Adipose tissue (tissue), 3 donors: ENCODE measurements at regions not wholly inside any gene's neighbourhood (a gene's known extent, or its start where the extent isn't known, plus 50 kb on each side); places are given as distances from the start of the nearest gene placed in this dataset.
"Not testable (repeated sequence)": the region's sequence is repeated elsewhere in the genome, so short reads cannot be mapped to it uniquely, and the experiment has no call there.

Source experiments
- H3K27ac ChIP-seq: one replicate; pipeline ENCODE4 v1.5.1; 2013; ENCODE audit warnings: low read depth, low read length
- WGBS, 3 donors: extraction: QIAGEN DNeasy Blood & Tissue Kit; methylation state at CpG; one replicate each; pipeline ENCODE4 v1.1.7; 2013; 5-methylcytosine and 5-hydroxymethylcytosine counted together
- donor health status: healthy with polysubstance abuse.
- donor health status: Bipolar disorder and iron deficiency.
- donor health status: healthy.

DNA sequence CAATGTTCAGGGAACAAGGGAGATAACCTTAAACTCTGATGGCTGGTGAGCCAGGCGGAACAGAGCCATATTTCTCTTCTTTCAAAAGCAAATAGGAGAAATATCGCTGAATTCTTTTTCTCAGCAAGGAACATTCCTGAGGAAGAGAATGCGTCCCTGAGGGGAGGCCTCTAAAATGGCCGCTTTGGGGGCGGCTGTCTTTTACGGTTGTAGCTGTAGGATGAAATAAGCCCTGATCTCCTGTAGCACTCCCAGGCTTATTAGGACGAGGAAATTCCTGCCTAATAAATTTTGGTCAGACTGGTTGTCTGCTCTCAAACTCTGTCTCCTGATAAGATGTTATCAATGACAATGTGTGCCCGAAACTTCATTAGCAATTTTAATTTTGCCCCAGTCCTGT, 496.4 kb upstream of the MCTP2 start:
- not testable (repeated sequence) for H3K27ac ChIP-seq
- 91 to 94% (median 93%) methylated on average over 7 to 8 of the region's 8 CpGs for WGBS, 3 donors

DNA sequence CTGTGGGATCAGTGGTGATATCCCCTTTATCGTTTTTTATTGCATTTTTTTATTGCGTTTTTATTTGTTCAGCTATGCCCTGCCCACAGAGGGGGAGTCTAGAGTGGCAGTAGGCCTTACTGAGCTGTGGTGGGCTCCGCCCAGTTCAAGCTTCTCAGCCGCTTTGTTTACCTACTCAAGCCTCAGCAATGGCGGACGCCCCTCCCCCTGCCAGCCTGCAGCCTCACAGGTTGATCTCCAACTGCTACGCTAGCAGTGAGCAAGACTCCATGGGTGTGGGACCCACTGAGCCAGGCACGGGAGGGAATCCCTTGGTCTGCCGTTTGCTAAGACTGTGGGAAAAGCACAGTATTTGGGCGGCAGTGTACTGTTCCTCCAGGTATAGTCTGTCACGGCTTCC, 500.6 kb upstream of the MCTP2 start:
- WGBS, 3 donors: 79 to 90% (median 87%) methylated on average over 11 of the region's 11 CpGs
- no peak overlapping the region for H3K27ac ChIP-seq

DNA sequence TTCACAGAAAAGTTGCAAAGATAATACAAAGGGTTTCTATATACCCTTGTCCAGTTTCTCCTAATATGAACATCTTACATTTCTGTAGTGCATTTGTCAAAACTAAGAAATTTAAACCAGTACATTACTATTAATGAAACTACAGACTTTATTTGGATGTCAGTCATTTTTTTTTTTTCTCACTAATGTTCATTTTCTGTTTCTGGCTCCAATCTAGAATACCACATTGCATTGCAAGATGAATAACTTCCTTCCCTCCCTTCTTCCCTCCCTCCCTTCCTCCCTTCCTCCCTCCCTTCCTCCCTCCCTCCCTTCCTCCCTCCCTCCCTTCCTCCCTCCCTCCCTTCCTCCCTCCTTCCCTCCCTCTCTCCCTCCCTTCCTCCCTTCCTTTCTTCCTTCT, 509.2 kb upstream of the MCTP2 start:
- no peak overlapping the region for H3K27ac ChIP-seq

DNA sequence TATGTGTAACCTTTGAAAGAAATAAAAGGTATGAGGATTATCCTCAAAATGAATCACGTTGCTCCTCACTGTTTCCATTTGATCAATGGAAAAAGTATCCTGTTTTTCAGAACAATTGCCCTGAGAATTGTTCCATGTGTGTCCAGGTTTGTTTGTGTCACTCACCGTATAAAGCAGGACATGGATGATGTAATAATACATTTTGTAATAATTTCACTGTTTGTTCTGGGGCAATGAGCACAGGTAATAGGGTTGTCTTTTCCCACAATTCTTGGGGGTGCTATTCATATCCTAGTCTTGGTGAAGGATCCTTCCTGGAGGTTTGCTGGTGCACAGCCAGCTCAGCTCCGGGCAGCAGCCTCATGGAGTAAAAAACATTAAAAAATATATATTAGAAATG, 510.8 kb upstream of the MCTP2 start:
- no peak overlapping the region for H3K27ac ChIP-seq
- 49 to 77% (median 73%) methylated on average over 3 of the region's 3 CpGs for WGBS, 3 donors

DNA sequence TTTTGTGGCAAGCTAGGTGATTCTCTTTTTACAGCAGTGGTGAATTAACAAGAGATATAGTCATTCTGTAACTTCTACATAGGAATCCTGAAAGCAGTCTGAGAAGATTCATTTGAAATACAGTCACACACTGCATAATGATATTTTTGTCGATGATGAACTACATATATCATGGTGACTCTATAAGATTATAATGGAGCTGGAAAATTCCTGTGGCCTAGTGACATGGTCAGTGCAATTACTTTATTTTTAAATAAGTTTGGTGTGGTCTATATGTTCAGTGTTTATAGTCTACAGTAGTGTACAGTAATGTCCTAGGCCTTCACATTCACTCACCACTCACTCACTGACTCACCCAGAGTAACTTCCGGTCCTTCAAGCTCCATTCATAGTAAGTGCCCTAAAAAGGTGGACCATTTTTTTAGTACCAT, 511.4 kb upstream of the MCTP2 start:
- 91 to 98% (median 92%) methylated on average over 2 of the region's 2 CpGs for WGBS, 3 donors
- no peak overlapping the region for H3K27ac ChIP-seq

DNA sequence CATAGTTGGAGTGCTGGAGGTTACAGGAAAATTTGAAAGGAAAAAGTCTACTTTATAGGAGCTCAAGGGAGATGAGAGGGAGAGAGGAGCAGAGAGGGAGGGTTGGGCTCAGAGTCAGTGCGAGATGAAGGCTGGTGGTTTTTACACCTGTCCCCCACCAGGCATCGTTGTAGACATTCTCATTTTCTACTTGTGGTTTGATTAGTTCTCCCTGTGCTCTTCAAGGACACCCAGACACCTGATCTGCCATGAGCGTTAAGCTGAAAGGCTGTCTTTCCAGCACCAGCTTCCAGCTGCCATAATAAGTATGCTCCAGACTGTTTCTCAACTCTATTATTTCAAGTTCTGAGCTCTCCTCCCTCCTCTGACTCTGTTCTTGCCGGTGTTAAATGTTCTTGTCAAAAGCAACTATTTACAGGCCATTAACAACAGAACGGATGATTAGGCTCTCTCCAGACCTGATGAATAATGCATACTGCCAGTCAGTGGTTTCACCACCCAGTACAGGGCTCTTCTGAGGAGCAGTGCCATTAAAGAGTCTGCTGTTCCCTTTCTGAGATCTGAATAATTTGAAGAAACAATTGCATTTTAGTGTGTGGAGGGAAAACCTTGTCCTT, 514.6 kb upstream of the MCTP2 start:
- 48 to 73% (median 69%) methylated on average over 5 of the region's 5 CpGs for WGBS, 3 donors

DNA sequence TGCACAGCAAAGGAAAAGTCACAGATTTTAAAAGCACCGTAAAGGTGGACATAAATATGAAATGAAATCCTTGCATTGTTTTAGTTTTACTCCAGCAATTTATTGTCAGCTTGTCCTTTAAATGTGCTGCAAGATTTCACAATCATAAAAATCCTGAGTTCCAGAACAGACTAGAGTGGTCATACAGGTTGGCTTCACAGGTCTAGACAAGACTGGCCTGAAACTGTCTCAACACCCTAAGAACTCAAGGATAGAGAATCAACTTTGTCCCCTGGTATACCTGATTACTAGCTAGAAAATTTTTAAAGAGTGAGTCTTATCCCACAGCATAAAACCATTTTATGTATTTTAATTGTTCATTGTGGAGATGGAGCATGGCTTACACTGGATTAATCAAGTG, 521.7 kb upstream of the MCTP2 start:
- no peak overlapping the region for H3K27ac ChIP-seq
- WGBS, 3 donors: 93 to 95% (median 93%) methylated on average over 1 of the region's 1 CpG

More for the DNA sequence above, 514.6 kb upstream of the MCTP2 start:
- H3K27ac ChIP-seq: no peak overlapping the region

DNA sequence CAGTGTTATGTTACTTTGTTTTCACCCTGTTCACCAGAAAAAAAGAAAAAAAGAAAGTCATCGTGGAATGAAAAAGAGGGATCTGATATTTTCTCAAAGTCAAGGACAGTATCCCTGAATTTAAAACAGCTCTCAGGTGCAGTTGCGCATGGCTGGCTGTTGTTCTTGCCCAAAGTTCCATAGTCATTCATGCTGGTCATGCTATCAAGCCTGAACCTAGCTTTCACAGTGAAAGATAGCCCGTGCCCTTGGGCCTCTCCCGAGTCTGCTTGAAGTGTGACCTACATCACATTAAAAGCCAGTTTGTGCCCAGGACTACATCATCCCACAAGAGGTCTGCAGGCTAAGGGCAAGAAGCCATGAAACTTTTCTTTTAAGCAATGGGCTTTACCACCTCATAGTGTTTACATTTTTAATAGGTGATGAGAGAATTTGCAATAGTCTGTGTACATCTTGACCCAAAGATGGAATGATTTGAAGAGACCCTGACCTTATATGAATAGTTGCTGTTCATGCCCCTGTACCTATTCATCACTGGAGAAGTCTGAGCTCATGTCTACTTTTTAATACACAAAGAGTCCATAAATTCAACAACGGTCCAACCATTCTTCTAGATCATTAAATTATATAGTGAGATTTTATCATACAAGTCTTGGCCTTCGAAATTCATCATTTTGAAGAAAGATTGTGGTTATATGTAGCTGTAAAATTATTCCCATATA, 522.5 kb upstream of the MCTP2 start:
- 74 to 85% (median 78%) methylated on average over 6 of the region's 6 CpGs for WGBS, 3 donors
- no peak overlapping the region for H3K27ac ChIP-seq

DNA sequence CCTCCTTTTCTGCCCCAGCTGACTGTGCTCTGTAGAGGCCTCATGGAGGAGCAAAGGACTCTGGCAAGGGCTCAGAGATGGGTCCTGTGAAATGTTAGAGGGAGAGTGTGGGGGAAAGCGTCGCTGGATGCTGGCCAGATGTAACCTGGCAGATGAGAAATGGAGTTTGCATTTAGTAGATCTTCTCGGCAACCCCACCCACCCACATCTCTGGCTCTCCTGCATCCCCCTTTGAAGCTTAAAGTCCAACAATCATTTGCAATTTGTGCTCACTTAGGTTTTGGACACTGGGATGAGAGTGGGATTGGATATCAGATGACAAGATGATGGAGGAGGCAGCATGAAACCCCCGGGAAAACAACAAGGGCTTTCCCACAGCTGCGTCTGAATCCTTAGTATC, 523.6 kb upstream of the MCTP2 start:
- 57 to 69% (median 64%) methylated on average over 5 of the region's 5 CpGs for WGBS, 3 donors
- H3K27ac ChIP-seq: no peak overlapping the region

DNA sequence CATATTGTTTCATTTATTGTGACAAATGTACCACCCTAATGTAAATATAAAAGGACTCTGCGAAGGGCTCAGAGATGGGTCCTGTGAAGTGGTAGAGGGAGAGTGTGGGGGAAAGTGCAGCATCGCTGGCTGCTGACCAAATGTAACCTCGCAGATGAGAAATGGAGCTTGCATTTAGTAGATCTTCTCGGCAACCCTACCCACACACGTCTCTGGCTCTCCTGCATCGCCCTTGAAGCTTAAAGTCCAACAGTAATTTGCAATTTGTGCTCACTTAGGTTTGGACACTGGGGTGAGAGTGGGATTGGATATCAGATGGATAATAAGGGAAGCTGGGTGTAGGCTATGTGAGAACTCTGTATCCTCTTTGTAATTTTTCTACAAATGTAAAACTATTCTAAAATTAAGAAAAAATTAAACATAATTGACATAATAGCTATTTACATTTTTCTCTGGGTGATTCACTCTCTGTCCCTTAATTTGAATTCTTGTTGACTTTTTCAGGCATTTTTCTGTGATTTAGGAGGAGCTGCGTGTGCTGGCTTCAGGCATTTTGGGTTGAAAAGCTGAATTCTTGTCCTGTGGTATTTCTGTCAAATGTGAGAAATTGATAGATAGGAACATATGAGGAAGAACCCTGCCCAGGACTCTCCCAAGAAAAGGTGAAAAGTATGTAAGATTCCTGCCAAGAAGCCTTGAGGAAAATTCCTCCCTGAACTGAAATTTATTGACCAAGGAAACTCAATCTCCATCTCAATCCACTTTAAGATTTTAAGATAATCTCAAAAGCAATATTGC, 524.7 kb upstream of the MCTP2 start:
- H3K27ac ChIP-seq: no peak overlapping the region
- WGBS, 3 donors: 60 to 71% (median 64%) methylated on average over 7 of the region's 7 CpGs

DNA sequence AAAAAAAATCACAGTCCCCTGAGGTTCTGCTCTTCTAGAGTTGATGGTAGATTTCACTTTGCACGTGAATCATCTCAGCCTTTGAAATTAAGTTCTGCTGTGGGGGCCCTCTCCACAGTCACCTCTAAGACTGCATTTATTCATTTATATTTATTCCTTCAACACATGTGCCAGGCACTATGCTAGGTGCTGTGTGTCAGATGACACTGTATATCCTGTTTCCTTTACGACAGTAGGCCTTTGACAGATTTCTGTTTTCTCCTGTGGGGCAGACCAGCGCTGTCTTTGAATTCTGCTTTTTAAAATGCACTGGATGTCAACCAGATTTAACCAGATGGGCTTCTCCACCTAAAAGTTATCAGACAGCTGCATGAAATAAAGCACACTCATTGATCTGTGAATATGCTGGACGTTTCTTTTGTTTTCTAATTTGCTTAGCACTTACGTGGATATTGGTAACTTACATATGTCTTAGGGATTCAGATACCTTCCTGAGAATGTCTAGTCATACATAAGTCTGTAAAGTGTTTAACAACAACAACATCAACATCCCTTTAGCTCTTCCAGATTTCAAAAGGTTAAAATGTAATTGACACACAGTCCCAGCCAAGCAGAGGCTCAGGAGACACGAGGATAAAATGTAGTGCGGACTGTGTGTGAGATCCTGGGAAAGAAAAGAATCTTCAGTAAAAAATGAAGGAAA, 525.5 kb upstream of the MCTP2 start:
- H3K27ac ChIP-seq: no peak overlapping the region
- 66 to 75% (median 74%) methylated on average over 7 of the region's 7 CpGs for WGBS, 3 donors

DNA sequence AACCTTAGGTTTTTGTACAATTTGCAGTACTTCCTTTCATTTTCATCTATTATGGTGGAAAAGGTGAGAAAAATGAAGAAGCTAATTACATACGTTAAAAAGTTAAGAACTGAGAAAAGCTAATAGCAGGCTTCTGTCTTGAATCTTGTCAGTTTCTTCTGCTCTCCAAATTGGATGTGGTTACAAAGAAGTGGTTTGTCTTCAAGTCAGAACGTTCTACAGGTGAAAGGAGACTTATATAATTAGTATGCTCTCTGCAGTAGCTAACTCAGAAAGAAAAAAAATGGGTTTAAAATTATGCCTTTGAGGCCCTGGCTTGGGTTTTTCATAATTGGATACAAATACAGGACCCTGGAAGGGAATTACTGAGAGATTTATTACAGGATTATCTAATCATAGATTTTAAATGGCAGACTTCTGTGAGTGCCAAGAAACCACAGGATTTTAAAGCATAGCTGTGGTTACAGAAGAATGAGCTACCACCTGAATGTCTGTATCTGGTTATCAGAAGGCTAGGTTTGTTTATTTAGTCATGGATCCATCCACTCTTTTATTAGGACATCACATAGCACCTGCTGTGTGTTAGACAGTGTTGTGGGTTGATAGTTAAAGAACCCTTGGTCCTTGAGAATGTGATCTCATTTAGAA, 528.1 kb upstream of the MCTP2 start:
- 56 to 68% (median 67%) methylated on average over 2 of the region's 2 CpGs for WGBS, 3 donors
- no peak overlapping the region for H3K27ac ChIP-seq

DNA sequence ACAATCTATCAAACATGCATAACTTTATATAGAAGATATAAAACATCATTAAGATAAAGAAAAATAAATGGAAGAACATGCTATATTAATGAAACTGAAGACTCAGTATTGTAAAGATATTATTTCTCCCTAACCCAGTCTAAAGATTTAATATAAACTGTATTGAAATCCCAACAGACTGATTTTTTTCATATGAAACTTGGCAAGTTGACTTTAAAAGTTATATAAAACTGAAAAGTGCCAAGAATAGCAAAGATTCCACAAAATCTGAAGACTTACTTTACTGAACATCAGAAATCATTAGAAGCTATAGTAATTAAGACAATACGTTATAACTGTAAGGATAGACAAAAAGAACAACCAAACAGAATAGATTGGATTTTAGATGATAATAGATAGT, 531.3 kb upstream of the MCTP2 start:
- H3K27ac ChIP-seq: no peak overlapping the region
- WGBS, 3 donors: 60 to 92% (median 84%) methylated on average over 1 of the region's 1 CpG

DNA sequence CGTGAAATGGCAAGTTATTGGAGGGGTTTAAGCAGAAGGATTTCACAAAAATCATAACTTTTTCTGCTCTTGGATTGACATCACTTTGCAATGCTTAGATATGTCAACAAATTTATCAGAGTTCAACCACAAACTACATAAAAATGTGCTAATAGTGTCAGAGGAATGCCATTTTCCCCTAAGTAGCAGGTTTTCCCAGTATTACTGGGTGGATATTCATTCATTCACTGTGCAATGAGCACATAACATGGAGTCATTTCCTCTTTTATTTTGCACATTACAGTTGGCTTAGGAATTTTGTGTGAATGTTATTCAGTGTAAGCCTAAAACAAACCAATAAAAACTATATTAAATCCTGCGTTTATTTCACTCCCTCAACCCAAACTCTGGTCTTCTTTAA, 537.3 kb upstream of the MCTP2 start:
- H3K27ac ChIP-seq: no peak overlapping the region
- WGBS, 3 donors: 67 to 69% (median 69%) methylated on average over 2 of the region's 2 CpGs

DNA sequence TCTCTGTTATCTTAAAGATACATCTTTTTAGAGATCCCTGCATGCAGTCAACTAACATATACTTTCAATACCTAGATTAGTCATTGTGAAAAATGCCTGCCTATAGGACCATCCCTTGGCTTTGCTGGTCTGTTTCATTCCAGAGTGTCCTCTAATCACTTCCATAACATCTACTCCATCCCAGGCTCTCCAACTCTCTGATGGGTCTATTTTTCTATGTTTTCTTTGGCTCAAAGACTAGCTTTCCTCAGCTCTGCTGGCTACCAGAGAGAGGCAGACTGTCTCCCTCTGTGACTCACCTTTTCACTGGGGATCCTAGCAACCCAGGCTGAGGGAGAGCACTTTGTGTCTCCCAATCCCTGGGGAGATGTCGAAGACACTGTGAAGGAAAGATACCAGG, 547.7 kb upstream of the MCTP2 start:
- 55 to 74% (median 62%) methylated on average over 1 of the region's 1 CpG for WGBS, 3 donors
- H3K27ac ChIP-seq: no peak overlapping the region

DNA sequence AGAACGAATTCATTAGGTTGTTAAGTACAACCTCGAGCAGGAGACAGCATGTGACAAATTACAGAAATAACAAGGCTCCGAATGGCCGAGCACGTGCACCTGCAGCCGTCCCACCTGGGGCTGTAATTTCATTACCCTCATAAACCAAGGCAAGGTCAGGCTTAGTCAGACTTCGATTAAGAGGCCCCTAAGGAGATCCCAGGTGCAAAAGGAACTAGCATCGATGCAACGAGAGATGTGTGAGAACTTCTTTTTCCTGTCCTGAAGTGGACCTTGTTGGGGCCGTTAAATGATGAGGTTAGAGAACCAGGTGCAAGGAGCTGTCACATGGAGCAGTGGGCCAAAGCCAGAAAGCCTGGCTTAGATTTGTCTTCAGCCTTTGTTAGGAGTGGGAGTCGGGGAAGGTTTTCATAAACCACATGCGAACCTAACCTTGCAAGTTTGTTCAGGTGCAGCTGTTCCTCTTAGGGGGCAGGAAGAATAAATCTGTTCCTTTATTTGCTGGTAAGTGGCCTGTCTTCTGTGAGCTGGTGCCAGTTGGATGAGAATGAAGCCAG, 559.9 kb upstream of the MCTP2 start:
- 71 to 87% (median 85%) methylated on average over 12 of the region's 12 CpGs for WGBS, 3 donors
- no peak overlapping the region for H3K27ac ChIP-seq

DNA sequence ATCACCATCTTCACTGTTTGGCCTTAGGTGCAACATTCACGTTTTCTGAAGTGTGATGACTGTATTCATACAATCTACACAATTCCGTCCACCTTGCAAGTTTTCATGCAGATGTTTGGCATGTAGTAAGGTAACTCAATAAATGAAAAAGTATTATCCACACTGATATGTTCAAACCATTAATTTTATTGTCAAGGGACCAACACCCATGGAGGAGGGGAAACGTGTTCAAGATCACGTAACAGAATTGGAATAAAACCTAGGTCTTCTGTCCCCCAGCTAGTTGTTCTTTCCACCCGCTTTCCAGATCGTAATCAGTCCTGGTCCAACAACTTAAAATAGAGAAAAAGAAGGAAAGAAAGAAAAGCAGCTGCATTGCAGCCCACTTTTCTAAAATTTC, 560.4 kb upstream of the MCTP2 start:
- no peak overlapping the region for H3K27ac ChIP-seq
- 84 to 89% (median 88%) methylated on average over 6 of the region's 6 CpGs for WGBS, 3 donors

DNA sequence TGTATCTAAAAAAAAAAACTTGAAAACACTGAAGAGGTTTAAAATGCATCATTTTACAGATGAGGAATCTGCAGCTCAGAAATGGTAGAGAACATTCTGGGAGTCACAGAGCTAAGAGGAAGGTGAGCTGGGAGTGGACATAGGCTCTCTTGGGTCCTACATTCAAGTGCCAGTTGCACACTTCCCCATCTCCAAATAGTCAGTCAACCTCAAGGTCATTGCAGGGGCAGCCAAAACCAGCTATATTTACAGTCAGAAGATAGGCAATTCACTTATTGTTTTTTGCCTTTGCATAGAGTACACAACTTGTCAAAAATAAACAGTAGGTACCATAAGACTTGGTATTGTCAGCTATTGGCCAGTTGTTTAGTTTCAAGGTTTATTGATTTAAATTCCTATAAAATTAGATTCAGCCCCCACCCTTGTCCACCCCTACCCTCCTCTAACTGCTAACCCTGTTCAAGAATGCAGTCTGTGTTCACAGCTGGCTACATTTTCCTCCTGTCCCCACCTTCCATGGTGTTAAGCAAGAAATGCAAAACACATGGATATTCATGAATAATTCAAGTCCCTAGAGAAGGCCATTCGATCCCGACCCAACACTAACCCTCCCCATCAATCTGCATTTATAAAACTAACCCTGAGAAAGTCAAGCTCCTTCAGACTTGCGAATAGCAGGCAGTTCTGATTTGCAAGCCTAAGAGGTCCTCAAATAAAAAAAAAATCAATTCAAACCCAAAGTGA, 567.0 kb upstream of the MCTP2 start:
- WGBS, 3 donors: 44 to 64% (median 48%) methylated on average over 3 of the region's 3 CpGs
- H3K27ac ChIP-seq: no peak overlapping the region
